ENCODE measurements at regions not wholly inside any gene's neighbourhood (a gene's known extent, or its start where the extent isn't known, plus 50 kb on each side); places are given as distances from the start of the nearest gene placed in this dataset.

DNA sequence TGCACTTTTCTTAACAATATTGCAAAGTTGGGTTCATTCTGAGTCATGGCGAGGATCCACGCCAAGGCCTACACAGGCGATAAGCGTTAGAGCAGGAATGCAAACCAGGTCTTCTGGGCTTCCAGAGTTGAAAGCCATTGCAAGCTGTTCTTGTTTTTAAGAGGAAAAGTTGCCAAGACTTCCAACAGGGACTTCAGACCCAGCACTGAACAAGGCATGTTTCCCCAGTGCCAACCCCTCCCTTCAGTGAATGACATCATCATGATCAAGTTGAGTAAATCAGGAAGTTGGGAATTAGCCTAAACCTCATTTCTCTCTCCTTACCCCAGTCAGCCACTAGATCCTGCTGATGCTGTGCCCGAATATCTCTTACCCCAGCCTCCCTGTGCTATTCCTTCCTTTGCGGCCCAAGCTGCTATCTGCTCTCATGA lies 355.1 kb downstream of the HS3ST1 start:
- Histone ChIP-seq H4K8ac (ENCODE audit: low read depth, low read length) (no peak overlapping the region), H2BK120ac (ENCODE audit: low read depth, low read length) (no peak overlapping the region), H3K27me3 (ENCODE audit: insufficient read depth, low read length, poor library complexity) (no peaks in the 10 kb centered on the region), H3K23ac (ENCODE audit: low read length) (no peak overlapping the region), H2BK5ac (ENCODE audit: low read length) (peak overlapping the region; percentile 22), H3K4ac (ENCODE audit: low read depth, low read length) (no peak overlapping the region), H2AK5ac (ENCODE audit: low read length) (no peak overlapping the region), H3K36me3 (ENCODE audit: control insufficient read depth, insufficient read depth, low read length) (no peaks in the 10 kb centered on the region), H2BK15ac (replicated peaks; ENCODE audit: low read depth) (no peak overlapping the region), H4K5ac (ENCODE audit: low read length) (no peak overlapping the region), H3K4me3 (ENCODE audit: low read length) (no peak overlapping the region), H3K9ac (ENCODE audit: low read length) (no peak overlapping the region), H3K79me1 (ENCODE audit: low read length) (no peaks in the 10 kb centered on the region), H3K4me2 (ENCODE audit: low read length) (no peak overlapping the region), H3K56ac (ENCODE audit: low read length) (peak overlapping the region; percentile 9), H3K27ac (ENCODE audit: low read depth, low read length) (no peak overlapping the region), H3K4me1 (ENCODE audit: control insufficient read depth, low read depth, low read length) (peaks cover 13% of the 10 kb centered on the region), H3K79me2 (ENCODE audit: control insufficient read depth, insufficient read depth, low read length) (no peaks in the 10 kb centered on the region), H3K18ac (ENCODE audit: low read length) (peak overlapping the region; percentile 16)
- DNase-seq = peak; percentile 87
- WGBS (ENCODE audit: extremely low coverage, insufficient coverage, low lambda C conversion rate) = no CpG with 5 or more reads among the region's 6 CpGs

DNA sequence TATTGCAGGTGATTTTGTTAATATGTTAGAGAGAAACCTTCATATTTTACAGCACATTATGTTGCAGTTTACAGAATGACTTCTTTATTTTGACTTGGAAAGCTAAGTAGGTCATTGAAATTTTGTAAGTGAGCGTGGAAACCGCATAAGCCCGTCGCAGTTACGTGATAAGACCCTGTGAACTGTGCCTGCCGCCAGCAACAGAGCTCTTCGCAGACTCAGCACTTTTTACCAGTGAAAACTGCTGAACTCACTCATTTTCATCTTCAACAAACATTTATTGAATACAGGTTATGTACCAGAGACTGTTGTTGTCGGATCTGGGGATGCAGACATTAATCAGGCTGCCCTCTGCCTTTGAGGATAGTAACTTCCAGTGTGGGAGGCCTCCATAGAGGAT lies 355.7 kb downstream of the HS3ST1 start:
- no CpG with 5 or more reads among the region's 8 CpGs for WGBS (ENCODE audit: extremely low coverage, insufficient coverage, low lambda C conversion rate)
- Histone ChIP-seq H3K18ac (ENCODE audit: low read length) (no peak overlapping the region), H3K4me3 (ENCODE audit: low read length) (no peak overlapping the region), H4K8ac (ENCODE audit: low read depth, low read length) (no peak overlapping the region), H3K79me2 (ENCODE audit: control insufficient read depth, insufficient read depth, low read length) (no peaks in the 10 kb centered on the region), H3K4me2 (ENCODE audit: low read length) (no peak overlapping the region), H4K5ac (ENCODE audit: low read length) (no peak overlapping the region), H3K27ac (ENCODE audit: low read depth, low read length) (no peak overlapping the region), H3K79me1 (ENCODE audit: low read length) (no peaks in the 10 kb centered on the region), H3K4me1 (ENCODE audit: control insufficient read depth, low read depth, low read length) (peaks cover 13% of the 10 kb centered on the region), H2BK15ac (replicated peaks; ENCODE audit: low read depth) (no peak overlapping the region), H3K23ac (ENCODE audit: low read length) (no peak overlapping the region), H3K9ac (ENCODE audit: low read length) (no peak overlapping the region), H2BK120ac (ENCODE audit: low read depth, low read length) (no peak overlapping the region), H2BK5ac (ENCODE audit: low read length) (no peak overlapping the region), H3K36me3 (ENCODE audit: control insufficient read depth, insufficient read depth, low read length) (no peaks in the 10 kb centered on the region), H3K56ac (ENCODE audit: low read length) (no peak overlapping the region), H2AK5ac (ENCODE audit: low read length) (no peak overlapping the region), H3K27me3 (ENCODE audit: insufficient read depth, low read length, poor library complexity) (no peaks in the 10 kb centered on the region), H3K4ac (ENCODE audit: low read depth, low read length) (no peak overlapping the region)
- DNase-seq = no peak

DNA sequence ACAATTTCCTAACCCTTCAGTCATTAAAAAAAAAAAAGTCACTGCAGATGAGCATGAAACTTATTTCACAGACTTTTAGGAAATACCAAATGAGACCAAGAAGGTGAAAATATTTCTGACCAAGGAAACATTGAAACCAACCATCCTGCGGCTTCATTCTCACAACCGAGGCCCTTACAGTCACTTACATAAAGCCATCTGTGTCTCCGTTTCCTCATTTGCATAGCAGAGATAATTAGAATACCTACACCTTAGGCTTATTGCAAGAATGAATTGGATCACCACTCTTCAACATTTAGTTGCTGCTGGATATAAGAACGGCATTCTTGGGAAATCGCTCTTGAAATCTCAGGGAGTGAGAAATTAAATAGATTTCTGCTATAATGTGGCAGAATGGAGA lies 356.2 kb downstream of the HS3ST1 start:
- no peak overlapping the region for H3K27ac ChIP-seq (ENCODE audit: low read depth, low read length)
- H3K4me3 ChIP-seq (ENCODE audit: low read length) = no peak overlapping the region
- no peak overlapping the region for H2AK5ac ChIP-seq (ENCODE audit: low read length)
- H3K9ac ChIP-seq (ENCODE audit: low read length) = no peak overlapping the region
- WGBS (ENCODE audit: extremely low coverage, insufficient coverage, low lambda C conversion rate) = no CpG with 5 or more reads among the region's 5 CpGs
- H3K23ac ChIP-seq (ENCODE audit: low read length) = no peak overlapping the region
- H3K56ac ChIP-seq (ENCODE audit: low read length) = no peak overlapping the region
- H2BK5ac ChIP-seq (ENCODE audit: low read length) = no peak overlapping the region
- H3K27me3 ChIP-seq (ENCODE audit: insufficient read depth, low read length, poor library complexity) = no peaks in the 10 kb centered on the region
- no peak for DNase-seq
- H3K4me1 ChIP-seq (ENCODE audit: control insufficient read depth, low read depth, low read length) = peaks cover 13% of the 10 kb centered on the region
- no peaks in the 10 kb centered on the region for H3K79me2 ChIP-seq (ENCODE audit: control insufficient read depth, insufficient read depth, low read length)
- H3K4me2 ChIP-seq (ENCODE audit: low read length) = no peak overlapping the region
- no peak overlapping the region for H3K4ac ChIP-seq (ENCODE audit: low read depth, low read length)
- H3K36me3 ChIP-seq (ENCODE audit: control insufficient read depth, insufficient read depth, low read length) = no peaks in the 10 kb centered on the region
- no peak overlapping the region for H4K5ac ChIP-seq (ENCODE audit: low read length)
- no peak overlapping the region for H4K8ac ChIP-seq (ENCODE audit: low read depth, low read length)
- H3K79me1 ChIP-seq (ENCODE audit: low read length) = no peaks in the 10 kb centered on the region
- H2BK15ac ChIP-seq (replicated peaks; ENCODE audit: low read depth) = no peak overlapping the region
- no peak overlapping the region for H2BK120ac ChIP-seq (ENCODE audit: low read depth, low read length)
- H3K18ac ChIP-seq (ENCODE audit: low read length) = no peak overlapping the region

DNA sequence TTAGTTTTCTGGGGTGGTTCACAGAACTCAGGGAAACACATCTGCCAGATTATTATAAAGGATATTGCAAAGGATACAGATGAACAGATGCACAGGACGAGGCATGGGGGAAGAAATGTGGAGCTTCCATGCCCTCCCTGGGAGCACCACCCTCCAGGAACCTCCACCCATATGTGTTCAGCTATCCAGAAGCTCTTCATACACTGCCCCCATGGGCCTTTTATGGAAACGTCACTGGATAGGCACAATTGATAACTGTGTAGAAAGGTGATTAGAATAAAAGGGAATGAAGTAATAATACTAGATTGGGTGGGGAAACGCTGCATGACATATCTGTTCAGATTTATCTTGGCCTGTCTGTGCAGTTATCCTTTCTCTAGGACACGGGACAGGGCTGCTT lies 357.9 kb downstream of the HS3ST1 start:
- no peaks in the 10 kb centered on the region for H3K36me3 ChIP-seq (ENCODE audit: control insufficient read depth, insufficient read depth, low read length)
- no peak overlapping the region for H3K56ac ChIP-seq (ENCODE audit: low read length)
- peak overlapping the region; percentile 55 for H3K4ac ChIP-seq (ENCODE audit: low read depth, low read length)
- no peaks in the 10 kb centered on the region for H3K79me1 ChIP-seq (ENCODE audit: low read length)
- H3K4me1 ChIP-seq (ENCODE audit: control insufficient read depth, low read depth, low read length) = peaks cover 13% of the 10 kb centered on the region
- H2AK5ac ChIP-seq (ENCODE audit: low read length) = peak overlapping the region; percentile 22
- H3K27me3 ChIP-seq (ENCODE audit: insufficient read depth, low read length, poor library complexity) = no peaks in the 10 kb centered on the region
- H3K4me2 ChIP-seq (ENCODE audit: low read length) = no peak overlapping the region
- no peak for DNase-seq
- no peaks in the 10 kb centered on the region for H3K79me2 ChIP-seq (ENCODE audit: control insufficient read depth, insufficient read depth, low read length)
- H2BK120ac ChIP-seq (ENCODE audit: low read depth, low read length) = peak overlapping the region; percentile 82
- peak overlapping the region; percentile 78 for H4K5ac ChIP-seq (ENCODE audit: low read length)
- peak overlapping the region; percentile 80 for H2BK15ac ChIP-seq (replicated peaks; ENCODE audit: low read depth)
- no peak overlapping the region for H3K27ac ChIP-seq (ENCODE audit: low read depth, low read length)
- H3K23ac ChIP-seq (ENCODE audit: low read length) = no peak overlapping the region
- H4K8ac ChIP-seq (ENCODE audit: low read depth, low read length) = peak overlapping the region; percentile 76
- H3K4me3 ChIP-seq (ENCODE audit: low read length) = no peak overlapping the region
- H3K9ac ChIP-seq (ENCODE audit: low read length) = no peak overlapping the region
- peak overlapping the region; percentile 87 for H3K18ac ChIP-seq (ENCODE audit: low read length)
- H2BK5ac ChIP-seq (ENCODE audit: low read length) = no peak overlapping the region
- no CpG with 5 or more reads among the region's 4 CpGs for WGBS (ENCODE audit: extremely low coverage, insufficient coverage, low lambda C conversion rate)

DNA sequence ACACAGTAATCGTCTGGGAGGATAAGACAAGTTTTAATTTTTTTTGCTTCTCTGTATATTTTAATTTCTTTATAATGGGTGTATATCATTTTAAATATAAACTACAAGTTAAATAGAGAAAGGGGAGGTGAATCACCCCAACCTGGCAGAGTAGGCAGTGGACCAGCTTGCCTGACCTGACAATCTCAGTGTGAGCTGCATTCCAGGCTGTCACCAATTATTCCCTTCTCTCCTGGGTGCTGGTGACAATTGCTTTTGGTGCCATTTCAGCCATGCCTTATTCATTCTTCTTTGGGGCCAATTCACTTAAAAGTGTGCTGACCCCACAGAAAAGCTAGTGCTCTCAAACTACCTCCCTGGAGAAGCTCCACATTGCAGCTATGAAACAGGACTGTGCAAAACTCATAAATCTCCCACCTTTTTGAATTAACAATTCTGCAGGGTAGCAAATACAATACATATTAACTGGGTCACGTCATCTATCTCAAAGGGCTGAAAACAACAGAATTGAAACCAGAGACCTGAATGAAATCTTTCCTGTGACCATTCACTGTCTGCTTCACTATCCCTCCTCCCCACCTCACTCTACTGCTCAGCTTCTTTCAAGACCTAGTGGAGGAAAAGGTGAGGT lies 359.0 kb downstream of the HS3ST1 start:
- peak overlapping the region; percentile 92 for H2BK5ac ChIP-seq (ENCODE audit: low read length)
- no peak overlapping the region for H3K4me2 ChIP-seq (ENCODE audit: low read length)
- peak overlapping the region; percentile 49 for H2BK120ac ChIP-seq (ENCODE audit: low read depth, low read length)
- peak; percentile 59 for DNase-seq
- H3K79me2 ChIP-seq (ENCODE audit: control insufficient read depth, insufficient read depth, low read length) = no peaks in the 10 kb centered on the region
- H3K4ac ChIP-seq (ENCODE audit: low read depth, low read length) = peak overlapping the region; percentile 79
- peaks cover 13% of the 10 kb centered on the region for H3K4me1 ChIP-seq (ENCODE audit: control insufficient read depth, low read depth, low read length)
- H2BK15ac ChIP-seq (replicated peaks; ENCODE audit: low read depth) = no peak overlapping the region
- no peak overlapping the region for H3K23ac ChIP-seq (ENCODE audit: low read length)
- no peak overlapping the region for H3K9ac ChIP-seq (ENCODE audit: low read length)
- no peak overlapping the region for H4K8ac ChIP-seq (ENCODE audit: low read depth, low read length)
- WGBS (ENCODE audit: extremely low coverage, insufficient coverage, low lambda C conversion rate) = no CpG with 5 or more reads among the region's 2 CpGs
- H2AK5ac ChIP-seq (ENCODE audit: low read length) = no peak overlapping the region
- peak overlapping the region; percentile 20 for H3K18ac ChIP-seq (ENCODE audit: low read length)
- no peaks in the 10 kb centered on the region for H3K36me3 ChIP-seq (ENCODE audit: control insufficient read depth, insufficient read depth, low read length)
- H3K4me3 ChIP-seq (ENCODE audit: low read length) = no peak overlapping the region
- H3K79me1 ChIP-seq (ENCODE audit: low read length) = no peaks in the 10 kb centered on the region
- peak overlapping the region; percentile 58 for H3K56ac ChIP-seq (ENCODE audit: low read length)
- H3K27me3 ChIP-seq (ENCODE audit: insufficient read depth, low read length, poor library complexity) = no peaks in the 10 kb centered on the region
- H4K5ac ChIP-seq (ENCODE audit: low read length) = no peak overlapping the region
- H3K27ac ChIP-seq (ENCODE audit: low read depth, low read length) = peak overlapping the region; percentile 61

DNA sequence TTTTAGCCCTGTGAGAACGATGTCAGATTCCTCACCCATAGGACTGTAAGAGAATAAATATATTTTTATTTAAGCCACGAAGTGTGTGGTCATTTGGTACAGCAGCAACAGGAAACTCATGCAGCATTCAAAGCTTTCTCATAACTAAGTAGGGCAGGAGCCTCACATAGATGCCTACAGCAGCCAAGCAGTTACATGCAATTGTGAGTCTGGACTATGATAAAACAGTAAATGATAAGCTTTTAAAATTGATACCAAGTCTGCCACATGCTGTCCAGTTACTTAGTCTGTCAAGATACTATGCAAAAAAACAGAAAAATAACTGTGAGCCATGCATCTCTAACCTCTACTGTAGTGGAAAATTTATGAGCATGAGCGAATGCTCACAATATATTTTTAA lies 359.6 kb downstream of the HS3ST1 start:
- peak overlapping the region; percentile 94 for H2BK120ac ChIP-seq (ENCODE audit: low read depth, low read length)
- H3K4me2 ChIP-seq (ENCODE audit: low read length) = no peak overlapping the region
- H3K4ac ChIP-seq (ENCODE audit: low read depth, low read length) = peak overlapping the region; percentile 55
- H4K8ac ChIP-seq (ENCODE audit: low read depth, low read length) = no peak overlapping the region
- peak overlapping the region; percentile 78 for H3K27ac ChIP-seq (ENCODE audit: low read depth, low read length)
- peak overlapping the region; percentile 20 for H3K9ac ChIP-seq (ENCODE audit: low read length)
- H3K56ac ChIP-seq (ENCODE audit: low read length) = peak overlapping the region; percentile 76
- H2AK5ac ChIP-seq (ENCODE audit: low read length) = no peak overlapping the region
- DNase-seq = no peak
- H3K79me1 ChIP-seq (ENCODE audit: low read length) = no peaks in the 10 kb centered on the region
- H3K36me3 ChIP-seq (ENCODE audit: control insufficient read depth, insufficient read depth, low read length) = no peaks in the 10 kb centered on the region
- no CpG with 5 or more reads among the region's 3 CpGs for WGBS (ENCODE audit: extremely low coverage, insufficient coverage, low lambda C conversion rate)
- H2BK5ac ChIP-seq (ENCODE audit: low read length) = peak overlapping the region; percentile 91
- peak overlapping the region; percentile 87 for H3K18ac ChIP-seq (ENCODE audit: low read length)
- no peak overlapping the region for H3K4me3 ChIP-seq (ENCODE audit: low read length)
- H4K5ac ChIP-seq (ENCODE audit: low read length) = peak overlapping the region; percentile 12
- H3K27me3 ChIP-seq (ENCODE audit: insufficient read depth, low read length, poor library complexity) = no peaks in the 10 kb centered on the region
- H3K4me1 ChIP-seq (ENCODE audit: control insufficient read depth, low read depth, low read length) = peaks cover 13% of the 10 kb centered on the region
- H2BK15ac ChIP-seq (replicated peaks; ENCODE audit: low read depth) = no peak overlapping the region
- no peaks in the 10 kb centered on the region for H3K79me2 ChIP-seq (ENCODE audit: control insufficient read depth, insufficient read depth, low read length)
- H3K23ac ChIP-seq (ENCODE audit: low read length) = no peak overlapping the region

Data from mesendoderm (in vitro differentiated cells).